ENCODE measurements at regions not wholly inside any gene's neighbourhood (a gene's known extent, or its start where the extent isn't known, plus 50 kb on each side); places are given as distances from the start of the nearest gene placed in this dataset.

DNA sequence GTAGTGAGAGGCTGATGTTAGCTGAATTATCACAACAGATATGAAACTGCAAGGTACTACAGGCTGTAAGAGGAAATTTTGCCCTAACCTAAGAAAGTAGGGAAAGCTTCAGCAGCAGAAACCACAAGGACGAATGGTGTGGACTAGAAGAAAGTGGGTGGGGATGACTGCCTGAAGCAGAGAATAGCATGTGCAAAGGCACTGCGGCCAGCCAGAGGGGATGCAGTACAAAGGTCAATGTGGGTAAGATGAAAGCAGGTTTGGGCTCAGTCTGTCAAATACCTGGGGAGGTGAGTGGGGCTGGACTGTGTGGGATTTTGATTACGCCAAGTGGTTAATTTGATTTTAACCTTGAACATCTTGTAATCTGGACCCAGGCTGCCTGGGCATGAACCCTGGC lies 199.3 kb upstream of the GALNT2 start (continued):
- TF ChIP-seq, protein P1, sequence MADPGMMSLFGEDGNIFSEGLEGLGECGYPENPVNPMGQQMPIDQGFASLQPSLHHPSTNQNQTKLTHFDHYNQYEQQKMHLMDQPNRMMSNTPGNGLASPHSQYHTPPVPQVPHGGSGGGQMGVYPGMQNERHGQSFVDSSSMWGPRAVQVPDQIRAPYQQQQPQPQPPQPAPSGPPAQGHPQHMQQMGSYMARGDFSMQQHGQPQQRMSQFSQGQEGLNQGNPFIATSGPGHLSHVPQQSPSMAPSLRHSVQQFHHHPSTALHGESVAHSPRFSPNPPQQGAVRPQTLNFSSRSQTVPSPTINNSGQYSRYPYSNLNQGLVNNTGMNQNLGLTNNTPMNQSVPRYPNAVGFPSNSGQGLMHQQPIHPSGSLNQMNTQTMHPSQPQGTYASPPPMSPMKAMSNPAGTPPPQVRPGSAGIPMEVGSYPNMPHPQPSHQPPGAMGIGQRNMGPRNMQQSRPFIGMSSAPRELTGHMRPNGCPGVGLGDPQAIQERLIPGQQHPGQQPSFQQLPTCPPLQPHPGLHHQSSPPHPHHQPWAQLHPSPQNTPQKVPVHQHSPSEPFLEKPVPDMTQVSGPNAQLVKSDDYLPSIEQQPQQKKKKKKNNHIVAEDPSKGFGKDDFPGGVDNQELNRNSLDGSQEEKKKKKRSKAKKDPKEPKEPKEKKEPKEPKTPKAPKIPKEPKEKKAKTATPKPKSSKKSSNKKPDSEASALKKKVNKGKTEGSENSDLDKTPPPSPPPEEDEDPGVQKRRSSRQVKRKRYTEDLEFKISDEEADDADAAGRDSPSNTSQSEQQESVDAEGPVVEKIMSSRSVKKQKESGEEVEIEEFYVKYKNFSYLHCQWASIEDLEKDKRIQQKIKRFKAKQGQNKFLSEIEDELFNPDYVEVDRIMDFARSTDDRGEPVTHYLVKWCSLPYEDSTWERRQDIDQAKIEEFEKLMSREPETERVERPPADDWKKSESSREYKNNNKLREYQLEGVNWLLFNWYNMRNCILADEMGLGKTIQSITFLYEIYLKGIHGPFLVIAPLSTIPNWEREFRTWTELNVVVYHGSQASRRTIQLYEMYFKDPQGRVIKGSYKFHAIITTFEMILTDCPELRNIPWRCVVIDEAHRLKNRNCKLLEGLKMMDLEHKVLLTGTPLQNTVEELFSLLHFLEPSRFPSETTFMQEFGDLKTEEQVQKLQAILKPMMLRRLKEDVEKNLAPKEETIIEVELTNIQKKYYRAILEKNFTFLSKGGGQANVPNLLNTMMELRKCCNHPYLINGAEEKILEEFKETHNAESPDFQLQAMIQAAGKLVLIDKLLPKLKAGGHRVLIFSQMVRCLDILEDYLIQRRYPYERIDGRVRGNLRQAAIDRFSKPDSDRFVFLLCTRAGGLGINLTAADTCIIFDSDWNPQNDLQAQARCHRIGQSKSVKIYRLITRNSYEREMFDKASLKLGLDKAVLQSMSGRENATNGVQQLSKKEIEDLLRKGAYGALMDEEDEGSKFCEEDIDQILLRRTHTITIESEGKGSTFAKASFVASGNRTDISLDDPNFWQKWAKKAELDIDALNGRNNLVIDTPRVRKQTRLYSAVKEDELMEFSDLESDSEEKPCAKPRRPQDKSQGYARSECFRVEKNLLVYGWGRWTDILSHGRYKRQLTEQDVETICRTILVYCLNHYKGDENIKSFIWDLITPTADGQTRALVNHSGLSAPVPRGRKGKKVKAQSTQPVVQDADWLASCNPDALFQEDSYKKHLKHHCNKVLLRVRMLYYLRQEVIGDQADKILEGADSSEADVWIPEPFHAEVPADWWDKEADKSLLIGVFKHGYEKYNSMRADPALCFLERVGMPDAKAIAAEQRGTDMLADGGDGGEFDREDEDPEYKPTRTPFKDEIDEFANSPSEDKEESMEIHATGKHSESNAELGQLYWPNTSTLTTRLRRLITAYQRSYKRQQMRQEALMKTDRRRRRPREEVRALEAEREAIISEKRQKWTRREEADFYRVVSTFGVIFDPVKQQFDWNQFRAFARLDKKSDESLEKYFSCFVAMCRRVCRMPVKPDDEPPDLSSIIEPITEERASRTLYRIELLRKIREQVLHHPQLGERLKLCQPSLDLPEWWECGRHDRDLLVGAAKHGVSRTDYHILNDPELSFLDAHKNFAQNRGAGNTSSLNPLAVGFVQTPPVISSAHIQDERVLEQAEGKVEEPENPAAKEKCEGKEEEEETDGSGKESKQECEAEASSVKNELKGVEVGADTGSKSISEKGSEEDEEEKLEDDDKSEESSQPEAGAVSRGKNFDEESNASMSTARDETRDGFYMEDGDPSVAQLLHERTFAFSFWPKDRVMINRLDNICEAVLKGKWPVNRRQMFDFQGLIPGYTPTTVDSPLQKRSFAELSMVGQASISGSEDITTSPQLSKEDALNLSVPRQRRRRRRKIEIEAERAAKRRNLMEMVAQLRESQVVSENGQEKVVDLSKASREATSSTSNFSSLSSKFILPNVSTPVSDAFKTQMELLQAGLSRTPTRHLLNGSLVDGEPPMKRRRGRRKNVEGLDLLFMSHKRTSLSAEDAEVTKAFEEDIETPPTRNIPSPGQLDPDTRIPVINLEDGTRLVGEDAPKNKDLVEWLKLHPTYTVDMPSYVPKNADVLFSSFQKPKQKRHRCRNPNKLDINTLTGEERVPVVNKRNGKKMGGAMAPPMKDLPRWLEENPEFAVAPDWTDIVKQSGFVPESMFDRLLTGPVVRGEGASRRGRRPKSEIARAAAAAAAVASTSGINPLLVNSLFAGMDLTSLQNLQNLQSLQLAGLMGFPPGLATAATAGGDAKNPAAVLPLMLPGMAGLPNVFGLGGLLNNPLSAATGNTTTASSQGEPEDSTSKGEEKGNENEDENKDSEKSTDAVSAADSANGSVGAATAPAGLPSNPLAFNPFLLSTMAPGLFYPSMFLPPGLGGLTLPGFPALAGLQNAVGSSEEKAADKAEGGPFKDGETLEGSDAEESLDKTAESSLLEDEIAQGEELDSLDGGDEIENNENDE (IDR thresholded peaks at IDR 0.05; ENCODE audit: insufficient replicate concordance, low read length) = no peak
- no peak for TF ChIP-seq CHD1 (IDR thresholded peaks at IDR 0.05; ENCODE audit: low read depth, low read length)
- TF ChIP-seq SP1 (IDR thresholded peaks at IDR 0.05; ENCODE audit: low read depth, low read length) = no peak
- TF ChIP-seq EZH2 (IDR thresholded peaks at IDR 0.05; ENCODE audit: low read depth, low read length, severe bottlenecking) = no peak
- TF ChIP-seq EGR1 (IDR thresholded peaks at IDR 0.05; ENCODE audit: borderline replicate concordance, low read depth, low read length) = no peak
- TF ChIP-seq SUZ12 (IDR thresholded peaks at IDR 0.05; ENCODE audit: low read length) = no peak
- no peak for TF ChIP-seq NANOG (IDR thresholded peaks at IDR 0.05; ENCODE audit: insufficient read depth, low read depth, low read length, poor library complexity, severe bottlenecking)
- TF ChIP-seq EP300 (IDR thresholded peaks at IDR 0.05; ENCODE audit: borderline replicate concordance in 1 of 2, low read depth in 2 of 2, low read length in 2 of 2) = no peak
